HG03442 (cell line): ENCODE measurements at regions not wholly inside any gene's neighbourhood (a gene's known extent, or its start where the extent isn't known, plus 50 kb on each side); places are given as distances from the start of the nearest gene placed in this dataset.
"Not testable (repeated sequence)": the region's sequence is repeated elsewhere in the genome, so short reads cannot be mapped to it uniquely, and the experiment has no call there.

Experiments
- ATAC-seq: cut with Tn5 transposase; IDR thresholded peaks from one replicate; pipeline ENCODE4 v1.9.1; 2021; ENCODE audit warnings: mild to moderate bottlenecking, moderate library complexity; ENCODE audit not compliant: unreplicated experiment

DNA sequence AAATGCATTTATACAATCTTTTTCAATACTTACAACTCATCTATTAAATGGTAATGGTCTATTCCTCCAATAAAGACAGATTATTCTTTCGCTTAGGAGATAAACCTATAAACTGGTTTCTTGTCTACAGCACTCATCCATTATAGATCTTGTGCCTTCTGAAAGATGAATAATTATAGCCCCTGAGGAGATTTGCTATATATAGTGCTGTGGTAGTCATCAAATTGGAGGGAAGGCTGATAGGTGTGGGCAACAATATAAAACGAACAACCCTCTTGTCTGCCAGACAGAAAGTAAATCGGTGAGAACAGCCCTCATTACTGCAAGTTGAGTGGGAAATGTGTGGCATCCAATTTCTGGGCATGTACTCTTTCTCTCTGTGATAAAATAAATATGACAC, 292.5 kb upstream of the CNR1 start:
- no peak for ATAC-seq

DNA sequence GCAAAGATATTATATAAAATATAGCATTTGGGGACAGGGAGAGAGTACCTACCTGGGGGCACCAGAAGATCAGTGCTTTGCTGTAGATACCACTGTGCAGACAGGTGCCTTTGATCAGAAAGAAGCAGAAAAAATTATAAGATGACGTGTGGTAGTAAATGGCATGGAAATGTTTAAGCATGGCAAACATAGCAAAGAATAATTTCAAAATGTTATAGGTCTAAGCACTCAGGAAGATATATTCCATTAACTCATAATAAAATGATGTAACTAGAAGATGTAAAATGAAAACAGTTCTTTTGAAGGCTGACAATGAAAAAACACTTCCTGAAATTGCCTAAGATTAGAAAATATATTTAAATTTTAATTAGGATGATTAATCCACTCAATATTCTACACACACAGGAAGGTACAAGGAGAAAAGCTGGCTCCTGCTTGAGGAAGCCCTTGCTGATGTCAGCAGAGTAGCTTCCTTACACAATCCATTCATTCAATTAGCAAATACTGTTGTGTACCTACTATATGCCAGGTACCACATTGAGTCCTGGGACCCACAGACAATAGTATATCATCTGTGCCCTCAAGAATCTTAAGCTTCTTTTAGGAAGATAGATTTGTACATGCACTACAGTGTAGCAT, 290.2 kb upstream of the CNR1 start:
- no peak for ATAC-seq

DNA sequence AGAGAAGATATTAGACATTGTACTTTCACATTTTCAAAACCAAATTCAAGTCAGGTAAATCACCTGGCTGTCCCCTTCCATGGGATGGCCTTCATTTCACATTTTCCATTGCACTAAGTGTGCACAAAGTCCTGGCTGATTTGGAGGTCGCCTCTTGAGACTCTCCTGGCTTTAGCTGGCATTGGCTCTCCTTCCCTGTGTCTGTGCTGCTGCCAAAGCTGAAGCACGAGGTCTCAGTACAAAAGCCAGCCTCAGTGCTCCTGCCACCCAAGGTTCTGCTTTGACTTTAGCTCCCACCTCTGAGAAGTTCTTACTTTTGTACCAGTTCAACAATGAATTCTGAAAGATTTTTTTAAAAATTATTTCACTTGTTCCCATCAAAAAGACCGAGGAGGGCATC, 289.2 kb upstream of the CNR1 start:
- no peak for ATAC-seq

DNA sequence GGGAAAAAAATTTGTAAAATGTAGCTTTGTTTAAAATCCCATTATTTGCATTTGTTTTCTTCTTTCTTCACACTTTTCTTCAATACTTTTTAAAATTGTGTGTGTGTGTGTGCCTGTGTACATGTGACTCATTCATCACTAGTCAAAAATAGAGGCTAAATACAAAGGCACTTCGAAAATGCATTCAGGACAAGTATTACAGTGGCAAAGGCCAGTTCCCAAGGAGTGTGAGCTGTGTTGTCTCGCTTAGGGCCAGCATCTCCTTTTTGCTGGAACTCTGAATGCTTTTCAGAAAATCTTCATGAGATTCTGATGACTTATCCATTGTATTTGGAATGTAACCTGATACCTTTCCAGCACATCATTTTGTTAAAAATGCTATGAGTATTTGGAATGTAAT, 288.5 kb upstream of the CNR1 start:
- no peak for ATAC-seq

DNA sequence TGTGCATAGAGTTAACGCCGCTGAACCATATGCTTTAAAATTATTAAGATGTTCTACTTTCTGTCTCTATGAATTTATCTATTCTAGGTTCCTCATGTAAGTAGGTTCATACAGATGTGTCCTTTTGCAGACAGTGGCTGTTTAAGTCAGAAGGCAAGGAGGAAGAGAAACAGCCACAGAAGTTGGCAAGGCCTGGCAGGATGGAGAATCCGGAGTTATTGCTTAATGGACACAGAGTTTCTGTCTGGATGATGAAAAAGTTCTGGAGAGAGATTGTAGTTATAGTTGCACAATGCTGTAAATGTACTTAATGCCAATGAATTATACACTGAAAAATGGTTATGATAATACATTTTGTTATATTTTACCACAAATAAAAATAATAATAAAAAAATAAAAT, 283.6 kb upstream of the CNR1 start:
- no peak for ATAC-seq

DNA sequence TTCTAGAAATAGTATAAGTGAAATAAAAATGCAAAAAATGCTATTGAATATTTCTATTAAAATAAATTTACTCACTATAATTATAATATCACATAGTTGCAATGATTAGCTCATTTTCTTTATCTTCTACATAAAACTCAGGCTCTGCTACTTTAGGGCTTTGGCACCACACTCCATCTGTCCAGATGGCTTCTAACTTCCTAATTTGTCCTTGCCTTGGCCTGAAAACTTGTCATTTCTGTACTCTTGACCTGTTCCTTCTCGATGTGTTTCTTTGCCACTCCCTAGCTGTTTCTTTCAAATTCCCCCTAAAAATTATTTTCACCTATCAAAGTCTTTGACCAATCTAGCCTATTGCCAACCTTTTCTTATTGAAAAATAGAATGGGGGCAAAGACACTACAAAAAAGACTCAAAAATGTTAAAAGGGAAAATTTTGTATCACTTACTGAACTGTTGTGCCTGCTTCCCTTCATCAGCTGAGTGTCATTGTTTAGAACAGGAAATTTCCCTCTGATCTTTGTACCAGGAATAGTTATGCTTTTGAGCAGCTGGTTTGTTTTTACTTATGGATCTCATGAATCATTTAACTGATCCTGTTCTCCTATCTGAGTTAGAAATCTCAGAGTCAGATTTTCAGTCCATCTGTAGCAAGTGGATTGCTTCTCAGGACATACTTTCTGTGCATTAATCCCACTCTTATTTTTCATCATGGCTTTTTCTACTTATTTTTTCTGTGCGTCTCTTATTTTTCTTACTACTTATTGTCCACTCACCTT, 279.2 kb upstream of the CNR1 start:
- no peak for ATAC-seq

DNA sequence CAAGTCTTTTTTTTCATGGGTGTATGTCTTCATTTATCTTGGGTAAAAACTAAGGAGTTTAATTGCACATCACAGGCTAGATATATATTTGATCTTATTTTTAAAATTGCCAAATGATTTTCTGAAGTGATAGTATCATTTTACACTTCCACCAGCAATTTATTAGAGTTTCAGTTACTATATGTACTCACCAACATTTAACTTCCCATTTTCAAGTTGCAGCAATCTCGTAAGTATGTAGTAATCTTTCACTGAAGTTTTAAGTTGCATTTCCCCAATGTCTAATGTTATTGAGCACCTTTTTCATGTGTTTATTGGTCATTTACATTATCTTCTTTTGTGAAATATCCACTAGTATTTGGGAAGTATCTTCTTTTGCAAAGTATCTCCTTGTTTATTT, 277.4 kb upstream of the CNR1 start:
- ATAC-seq: no peak

DNA sequence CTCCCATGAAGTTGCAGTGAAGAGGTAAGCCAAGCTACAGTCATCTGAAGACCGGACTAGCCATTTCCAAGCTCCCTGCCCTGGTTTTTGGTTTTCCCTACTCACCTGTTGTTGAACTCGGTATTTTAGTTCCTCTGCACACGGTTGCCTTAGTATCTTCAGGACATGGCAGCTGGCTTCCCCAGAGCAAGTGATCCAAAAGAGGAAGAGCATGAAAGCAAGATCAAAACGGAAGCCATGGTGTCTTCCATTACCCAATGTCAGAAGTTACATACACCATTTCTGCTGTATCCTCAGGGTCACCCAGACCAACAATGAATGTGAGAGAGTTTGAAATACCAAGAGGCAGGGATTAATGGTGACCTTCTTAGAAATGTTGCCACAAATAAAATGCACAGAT, 276.6 kb upstream of the CNR1 start:
- ATAC-seq: no peak

DNA sequence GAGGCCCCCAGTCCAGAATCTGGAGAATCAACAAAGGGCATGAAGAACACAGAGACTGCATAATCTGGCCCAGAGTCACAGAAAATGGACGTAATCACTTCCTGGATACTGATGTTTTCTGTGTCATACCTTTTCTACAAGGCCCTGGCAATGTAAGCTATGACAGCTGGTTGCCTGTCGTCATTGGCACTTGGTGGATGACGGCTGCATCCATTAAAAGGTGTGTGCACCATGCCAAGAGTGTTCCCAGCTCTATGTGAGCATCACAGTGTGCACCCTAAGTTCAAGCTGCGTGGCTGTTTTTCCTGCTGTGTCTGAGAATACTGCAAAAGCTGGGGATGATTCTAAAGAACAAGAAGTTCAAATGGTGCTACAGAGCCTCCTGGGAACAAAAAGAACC, 275.2 kb upstream of the CNR1 start:
- no peak for ATAC-seq

DNA sequence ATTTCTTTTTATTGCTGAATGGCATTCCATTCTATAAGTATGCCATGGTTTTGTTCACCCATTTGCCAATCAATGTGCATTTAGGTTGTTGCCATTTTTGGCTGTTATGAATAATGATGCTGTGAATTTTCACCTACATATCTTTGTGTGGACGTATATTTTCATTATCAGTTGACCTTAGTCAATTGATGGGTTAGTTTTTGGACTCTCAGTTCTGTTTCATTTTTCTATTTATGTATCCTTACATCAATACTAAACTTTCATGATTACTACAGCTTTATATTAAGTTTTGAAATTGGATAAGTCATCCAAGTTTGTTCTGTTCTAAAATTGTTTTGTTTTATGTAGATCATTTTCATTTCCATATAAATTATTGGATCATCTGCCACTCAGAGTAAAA, 261.9 kb upstream of the CNR1 start:
- no peak for ATAC-seq

DNA sequence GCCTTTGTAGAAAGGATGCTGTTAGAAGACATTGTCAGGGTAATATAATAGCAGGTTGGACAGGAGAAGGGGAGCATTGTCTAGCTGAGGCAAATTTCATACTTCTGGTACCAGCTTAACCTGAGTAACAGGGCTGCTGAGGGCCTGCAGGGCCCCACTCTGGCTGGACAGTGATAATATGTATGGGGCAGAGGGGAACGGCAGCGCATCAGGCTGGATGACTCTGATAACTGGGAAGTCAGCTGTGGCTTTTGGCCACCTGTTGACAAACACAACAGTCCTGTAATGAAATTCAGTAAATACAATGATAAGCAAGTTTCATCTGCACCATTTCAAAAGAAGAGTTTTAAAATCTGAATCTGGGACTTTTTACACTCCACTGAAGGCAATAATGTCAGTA, 259.9 kb upstream of the CNR1 start:
- ATAC-seq: no peak

DNA sequence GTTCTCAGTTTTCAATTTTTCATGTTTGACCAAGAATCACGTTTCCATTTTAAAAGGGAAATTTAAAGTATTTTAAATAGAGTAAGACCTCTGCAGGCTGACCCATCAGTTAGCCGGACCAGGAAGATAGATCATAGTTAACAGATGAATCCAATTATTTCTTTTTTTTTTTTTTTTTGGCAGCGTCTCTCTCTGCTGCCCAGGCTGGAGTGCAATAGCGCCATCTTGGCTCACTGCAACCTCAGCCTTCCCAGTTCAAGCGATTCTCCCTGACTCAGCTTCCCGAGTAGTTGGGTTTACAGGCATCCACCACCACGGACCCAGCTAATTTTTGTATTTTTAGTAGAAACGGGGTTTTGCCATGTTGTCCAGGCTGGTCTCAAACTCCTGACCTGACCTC, 256.7 kb upstream of the CNR1 start:
- ATAC-seq: no peak

DNA sequence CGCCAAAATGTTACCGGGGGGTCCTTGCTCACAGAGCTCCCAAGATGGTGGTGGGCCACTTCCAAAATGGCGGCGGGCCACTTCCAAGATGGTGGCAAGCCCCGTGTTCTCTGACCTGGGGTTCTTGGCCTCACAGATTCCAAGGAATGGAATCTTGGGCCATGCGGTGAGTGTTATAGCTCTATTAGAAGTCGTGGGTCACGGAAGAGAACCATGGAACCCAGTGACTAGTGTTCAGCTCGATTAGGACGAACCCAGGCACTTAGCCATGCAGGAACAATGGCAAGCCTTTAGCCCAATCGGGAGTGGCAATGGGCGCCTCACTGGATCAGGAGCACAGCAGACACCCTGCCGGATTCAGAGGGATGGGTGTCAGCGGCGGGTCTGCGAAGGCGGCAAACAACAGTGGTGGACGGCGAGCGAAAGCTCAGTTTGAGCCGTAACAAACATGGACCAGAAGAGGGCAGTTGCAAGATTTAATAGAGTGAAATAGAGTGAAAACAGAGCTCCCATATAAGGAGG, 254.9 kb upstream of the CNR1 start:
- not testable (repeated sequence) for ATAC-seq

DNA sequence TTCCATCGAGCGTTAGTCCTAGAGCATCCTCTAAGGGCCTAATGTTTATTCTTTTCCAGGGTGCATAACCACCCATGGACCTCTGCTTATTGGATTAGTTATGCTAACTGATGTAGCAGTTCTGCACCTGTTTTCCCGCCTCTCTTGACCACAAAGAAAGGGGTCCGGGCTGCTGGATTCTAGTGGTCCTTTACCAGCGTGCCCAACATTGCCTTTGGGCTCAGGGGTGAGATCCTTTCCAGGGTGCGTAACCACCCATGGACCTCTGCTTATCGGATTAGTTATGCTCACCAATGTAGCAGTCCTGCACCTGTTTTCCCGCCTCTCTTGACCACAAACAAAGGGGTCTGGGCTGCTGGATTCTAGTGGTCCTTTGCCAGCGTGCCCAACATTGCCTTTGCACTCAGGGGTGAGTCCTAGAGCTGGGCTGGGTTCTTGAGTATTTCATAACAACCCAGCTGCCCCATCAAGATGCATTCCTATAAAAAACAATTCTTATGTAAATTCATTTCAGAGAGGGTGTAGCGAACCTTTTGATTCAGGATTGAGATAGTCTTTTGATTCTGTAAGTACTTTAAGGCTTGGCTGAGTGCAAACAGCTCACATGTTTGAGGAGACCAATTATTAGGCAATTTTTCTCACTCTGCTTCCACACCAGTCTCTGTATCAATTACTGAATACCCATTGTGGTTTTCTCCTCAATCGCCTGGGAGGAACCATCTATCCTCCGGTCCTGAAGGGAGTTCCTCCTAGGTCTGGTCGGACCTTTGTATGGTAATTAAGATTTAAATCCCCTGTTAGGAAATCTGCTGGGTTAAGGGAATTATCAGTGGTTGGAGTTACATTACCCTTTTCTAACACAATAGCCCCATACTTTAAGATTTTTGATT, 253.0 kb upstream of the CNR1 start:
- not testable (repeated sequence) for ATAC-seq

DNA sequence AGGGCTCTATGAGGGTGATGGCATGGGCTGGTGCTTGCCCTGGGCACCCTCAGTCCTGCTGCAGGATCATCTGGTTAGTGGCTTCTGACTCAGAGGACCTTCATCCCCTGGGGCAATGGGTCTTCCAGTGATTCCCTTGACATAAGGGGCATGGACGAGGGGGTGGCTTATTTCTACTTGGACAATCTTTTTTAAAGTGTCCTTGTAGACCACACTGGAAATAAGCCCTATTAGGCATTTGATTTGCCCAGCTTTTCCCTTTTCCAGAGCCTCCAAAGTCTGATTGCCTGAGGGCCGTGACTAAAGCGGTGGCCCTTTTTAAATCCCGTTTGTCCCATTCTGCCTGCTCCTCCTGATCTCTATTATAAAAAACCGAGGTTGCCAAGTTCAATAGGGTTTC, 251.2 kb upstream of the CNR1 start:
- not testable (repeated sequence) for ATAC-seq

DNA sequence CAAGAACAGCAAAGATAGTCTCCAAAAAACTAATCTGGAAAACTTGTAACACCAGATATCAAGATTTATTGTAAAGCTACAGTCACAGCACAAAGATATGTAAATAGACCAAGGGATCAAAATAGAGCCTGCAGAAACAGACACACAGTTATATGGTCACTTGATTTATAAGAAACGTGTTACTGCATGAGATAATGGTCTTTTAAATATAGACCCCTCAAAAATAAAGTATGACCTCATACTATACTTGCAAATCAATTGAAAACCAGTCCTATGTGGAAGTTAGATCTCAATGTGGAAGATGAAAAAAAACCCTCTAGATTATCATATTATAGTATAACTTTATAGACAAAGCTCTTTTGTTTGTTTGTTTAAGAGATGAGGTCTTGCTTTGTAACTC, 247.3 kb upstream of the CNR1 start:
- ATAC-seq: no peak

DNA sequence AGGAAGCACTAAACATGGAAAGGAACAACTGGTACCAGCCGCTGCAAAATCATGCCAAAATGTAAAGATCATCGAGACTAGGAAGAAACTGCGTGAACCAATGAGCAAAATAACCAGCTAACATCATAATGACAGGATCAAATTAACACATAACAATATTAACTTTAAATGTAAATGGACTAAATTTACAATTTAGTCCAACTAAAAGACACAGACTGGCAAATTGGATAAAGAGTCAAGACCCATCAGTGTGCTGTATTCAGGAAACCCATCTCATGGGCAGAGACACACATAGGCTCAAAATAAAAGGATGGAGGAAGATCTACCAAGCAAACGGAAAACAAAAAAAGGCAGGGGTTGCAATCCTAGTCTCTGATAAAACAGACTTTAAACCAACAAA, 242.2 kb upstream of the CNR1 start:
- ATAC-seq: not testable (repeated sequence)

DNA sequence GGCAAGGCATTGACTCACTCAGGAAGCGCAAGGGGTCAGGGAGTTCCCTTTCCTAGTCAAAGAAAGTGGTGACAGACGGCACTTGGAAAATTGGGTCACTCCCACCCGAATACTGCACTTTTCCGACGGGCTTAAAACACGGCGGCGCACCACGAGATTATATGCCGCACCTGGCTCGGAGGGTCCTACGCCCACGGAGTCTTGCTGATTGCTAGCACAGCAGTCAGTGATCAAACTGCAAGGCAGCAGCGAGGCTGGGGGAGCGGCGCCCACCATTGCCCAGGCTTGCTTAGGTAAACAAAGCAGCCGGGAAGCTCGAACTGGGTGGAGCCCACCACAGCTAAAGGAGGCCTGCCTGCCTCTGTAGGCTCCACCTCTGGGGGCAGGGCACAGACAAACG, 240.5 kb upstream of the CNR1 start:
- not testable (repeated sequence) for ATAC-seq

DNA sequence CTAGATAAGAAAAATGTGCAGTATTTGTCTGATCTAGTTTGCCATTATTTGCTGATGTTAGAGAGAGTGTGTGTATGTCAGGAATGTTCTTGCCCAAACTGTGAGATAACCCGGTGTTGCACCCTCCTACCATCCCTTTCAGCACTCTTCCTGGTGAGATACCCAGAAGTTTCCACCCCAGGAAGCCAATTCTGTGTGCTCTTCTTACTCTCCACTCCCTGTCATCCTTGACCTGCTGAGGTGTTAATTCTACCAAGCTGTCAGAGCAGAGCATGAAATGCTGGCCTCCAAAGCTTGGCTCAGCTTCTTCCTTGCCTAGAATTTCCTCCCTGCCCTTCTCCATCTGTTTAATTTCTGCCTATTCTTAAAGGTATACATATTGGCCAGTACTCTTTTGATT, 237.3 kb upstream of the CNR1 start:
- no peak for ATAC-seq

DNA sequence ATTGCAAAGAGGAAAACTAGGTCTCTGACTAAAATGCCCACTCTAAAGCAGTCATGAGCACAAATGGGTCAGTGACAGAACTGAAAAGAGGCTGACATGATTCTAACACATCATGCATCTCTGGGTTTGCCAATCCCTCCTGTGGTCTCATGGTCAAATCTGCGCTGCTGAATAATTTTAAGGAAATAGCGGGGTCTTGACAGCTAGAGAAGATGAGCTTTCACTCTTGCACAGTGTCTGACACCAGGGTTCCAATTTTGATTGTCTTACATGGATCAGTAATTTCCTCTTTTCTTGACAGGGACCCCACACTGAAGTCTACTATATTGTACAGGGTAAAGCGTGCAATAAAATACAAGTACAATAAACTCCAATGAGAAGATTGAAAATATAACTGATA, 236.8 kb upstream of the CNR1 start:
- ATAC-seq: no peak

DNA sequence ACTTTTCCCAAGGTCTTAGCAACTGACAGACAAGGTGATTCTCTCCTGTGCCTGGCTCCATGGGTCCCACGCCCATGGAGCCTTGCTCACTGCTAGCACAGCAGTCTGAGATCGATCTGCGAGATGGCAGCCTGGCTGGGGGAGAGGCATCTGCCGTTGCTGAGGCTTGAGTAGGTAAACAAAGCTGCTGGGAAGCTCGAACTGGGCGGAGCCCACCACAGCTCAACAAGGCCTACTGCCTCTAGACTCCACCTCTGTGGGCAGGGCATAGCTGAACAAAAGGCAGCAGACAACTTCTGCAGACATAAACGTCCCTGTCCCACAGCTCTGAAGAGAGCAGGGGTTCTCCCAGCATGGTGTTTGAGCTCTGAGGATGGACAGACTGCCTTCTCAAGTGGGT, 224.9 kb upstream of the CNR1 start:
- ATAC-seq: not testable (repeated sequence)

DNA sequence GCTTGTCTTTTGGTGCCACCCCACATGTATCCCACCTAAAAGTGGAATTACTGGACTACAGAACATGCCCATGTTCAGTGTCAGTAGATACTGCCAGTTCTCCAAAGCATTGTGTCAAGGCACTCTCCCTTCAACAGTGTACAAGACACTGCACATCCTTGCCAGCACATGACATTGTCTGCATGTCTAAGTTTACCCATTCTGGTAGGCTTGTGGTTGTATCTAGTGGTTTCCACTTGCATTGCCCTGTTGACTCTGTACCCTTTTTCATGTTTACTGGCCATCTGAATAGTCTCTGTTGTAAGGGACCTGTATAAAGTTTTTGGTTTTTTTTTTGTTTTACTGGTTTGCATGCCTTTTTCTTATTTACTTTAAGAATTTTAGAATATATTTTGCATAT, 222.4 kb upstream of the CNR1 start:
- no peak for ATAC-seq
